Prostate gland (tissue), 2 donors: ENCODE measurements at regions not wholly inside any gene's neighbourhood (a gene's known extent, or its start where the extent isn't known, plus 50 kb on each side); places are given as distances from the start of the nearest gene placed in this dataset.

Source experiments
- DNase-seq: peaks from one replicate; pipeline ENCODE4 v3.0.0-alpha.2; 2019; ENCODE audit warnings: low spot score
- H3K27ac ChIP-seq, 2 donors: fragments of 200-600 bp; sonication (generic); 2 replicates each; pipeline ENCODE4 v1.5.1; 2017 to 2019
- H3K27me3 ChIP-seq: fragments of 200-600 bp; sonication (generic); replicated peaks from 2 replicates; pipeline ENCODE4 v1.5.1; 2019; ENCODE audit not compliant: insufficient read depth
- H3K36me3 ChIP-seq, 2 donors: fragments of 200-600 bp; sonication (generic); 1 replicate in 1 of 2; 2 replicates in 1 of 2; pipeline versions ENCODE4 v1.5.1 to v1.8.1; 2017 to 2019
- H3K4me1 ChIP-seq: fragments of 200-600 bp; sonication (generic); replicated peaks from 2 replicates; pipeline ENCODE4 v1.5.1; 2019
- H3K4me3 ChIP-seq, 2 donors: fragments of 200-600 bp; sonication (generic); 2 replicates each; pipeline ENCODE4 v1.5.1; 2017 to 2019
- H3K9me3 ChIP-seq: fragments of 200-600 bp; sonication (generic); 2 replicates; pipeline ENCODE4 v1.5.1; 2017
- CTCF ChIP-seq, 4 experiments: fragments of 200-600 bp in 2 of 4; fragments of 450-650 bp in 2 of 4; sonication (generic) in 2 of 4; IDR thresholded peaks; 1 replicate in 3 of 4; 2 replicates in 1 of 4; pipeline ENCODE4 v1.5.1; 2016 to 2019; ENCODE audit warnings: antibody characterized with exemption in 4 of 4, mild to moderate bottlenecking in 2 of 4, moderate library complexity in 2 of 4
- POLR2A ChIP-seq: fragments of 450-650 bp; IDR thresholded peaks from one replicate; pipeline ENCODE4 v1.6.1; 2016; ENCODE audit warnings: antibody characterized with exemption, mild to moderate bottlenecking
- POLR2AphosphoS5 ChIP-seq: sonication (generic); formaldehyde crosslinking; IDR thresholded peaks from one replicate; pipeline ENCODE4 v1.6.1; 2017; ENCODE audit warnings: antibody characterized with exemption
- WGBS: methylation state at CpG from one replicate; pipeline ENCODE4 v1.1.5; 2018; 5-methylcytosine and 5-hydroxymethylcytosine counted together
- intact Hi-C: fragments of 100-400 bp; cut with DNase I; formaldehyde crosslinking; loops from one replicate; pipeline ENCODE4 v1.14.2; 2022

- DNase-seq = no peak
- TF ChIP-seq POLR2A = no peak
- no peak for TF ChIP-seq CTCF (IDR thresholded peaks at IDR 0.05)
- TF ChIP-seq POLR2AphosphoS5 = no peak
These were observed 307.8 kb upstream of the CDH11 start for GRCh38 chr16:65429504-65430181.

DNA sequence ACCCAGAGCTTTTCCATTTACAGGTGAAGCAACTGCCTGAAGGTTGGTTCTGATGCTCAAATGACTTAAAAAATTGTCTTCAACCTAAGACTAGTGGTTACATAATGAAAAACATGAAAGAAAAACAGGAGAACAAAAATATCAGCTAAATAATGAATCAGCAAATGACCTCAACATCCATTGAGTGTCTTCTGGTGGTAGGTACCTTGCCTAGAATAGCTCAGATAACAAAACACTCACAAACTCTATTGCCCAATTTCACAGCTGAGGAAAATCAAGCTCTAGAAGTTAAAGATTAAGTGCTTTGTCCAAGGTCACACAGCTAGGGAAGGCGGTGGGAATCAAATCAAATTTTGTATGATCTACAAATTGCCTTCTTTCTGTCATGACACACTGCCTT, 304.6 kb upstream of the CDH11 start:
- Histone ChIP-seq H3K27ac (no peak overlapping the region), H3K9me3 (no peaks in the 10 kb centered on the region), H3K36me3 (no peaks in the 10 kb centered on the region), H3K4me3 (no peak overlapping the region), H3K27me3 (no peaks in the 10 kb centered on the region), H3K4me1 (no peaks in the 10 kb centered on the region)
- intact Hi-C loops = no loop called here
- no peak for DNase-seq
- WGBS = 85% methylated on average over 1 of the region's 1 CpG
- TF ChIP-seq POLR2A (no peak), POLR2AphosphoS5 (no peak), CTCF (IDR thresholded peaks at IDR 0.05) (no peak)

More at GRCh38 chr16:65429504-65430181, 307.8 kb upstream of the CDH11 start:
- WGBS = 70% methylated on average over 10 of the region's 10 CpGs
- intact Hi-C loops = no loop called here
- Histone ChIP-seq H3K4me3 (no peak overlapping the region), H3K4me1 (no peaks in the 10 kb centered on the region), H3K27me3 (no peaks in the 10 kb centered on the region), H3K9me3 (no peaks in the 10 kb centered on the region), H3K36me3 (no peaks in the 10 kb centered on the region), H3K27ac (no peak overlapping the region)

- no peak for DNase-seq
- Histone ChIP-seq H3K27me3 (no peaks in the 10 kb centered on the region), H3K27ac (no peak overlapping the region), H3K36me3 (no peaks in the 10 kb centered on the region), H3K4me3 (no peak overlapping the region), H3K4me1 (no peaks in the 10 kb centered on the region), H3K9me3 (no peaks in the 10 kb centered on the region)
- intact Hi-C loops = no loop called here
- no peak for TF ChIP-seq POLR2A
- 96% methylated on average over 4 of the region's 4 CpGs for WGBS
These were observed 301.1 kb upstream of the CDH11 start for GRCh38 chr16:65422934-65423333.

- H3K36me3 ChIP-seq = no peaks in the 10 kb centered on the region
These were observed 299.7 kb upstream of the CDH11 start for GRCh38 chr16:65421596-65421995.

DNA sequence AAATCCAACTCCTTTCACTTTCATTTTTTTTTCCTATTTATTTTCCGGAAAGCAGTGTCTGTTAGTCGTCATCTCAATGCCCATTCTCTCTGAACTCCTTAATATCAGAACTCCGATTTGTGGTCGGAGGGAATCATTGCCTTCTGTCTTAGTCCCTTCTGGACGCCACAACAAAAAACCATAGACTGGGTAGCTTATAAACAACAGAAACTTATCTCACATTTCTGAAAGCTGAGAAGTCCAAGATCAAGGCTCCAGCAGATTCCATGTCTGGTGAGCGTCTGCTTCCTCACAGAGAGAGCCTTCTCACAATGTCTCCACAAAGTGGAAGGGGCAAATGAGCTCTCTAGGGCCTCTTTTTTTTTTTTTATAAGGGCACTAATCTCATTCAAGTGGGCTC, 296.6 kb upstream of the CDH11 start:
- TF ChIP-seq CTCF (IDR thresholded peaks at IDR 0.05) = no peak
- no peak for TF ChIP-seq POLR2A
- no peak for TF ChIP-seq POLR2AphosphoS5
- H3K4me1 ChIP-seq = no peaks in the 10 kb centered on the region
- intact Hi-C loops = no loop called here
- H3K9me3 ChIP-seq = no peaks in the 10 kb centered on the region
- H3K36me3 ChIP-seq = no peaks in the 10 kb centered on the region
- no peak for DNase-seq
- H3K27ac ChIP-seq = no peak overlapping the region
- no peaks in the 10 kb centered on the region for H3K27me3 ChIP-seq
- H3K4me3 ChIP-seq = no peak overlapping the region
- 88% methylated on average over 6 of the region's 6 CpGs for WGBS

More at GRCh38 chr16:65421596-65421995, 299.7 kb upstream of the CDH11 start:
- H3K9me3 ChIP-seq = no peaks in the 10 kb centered on the region
- intact Hi-C loops = no loop called here
- H3K27me3 ChIP-seq = no peaks in the 10 kb centered on the region
- H3K4me3 ChIP-seq = no peak overlapping the region
- WGBS = 78% methylated on average over 2 of the region's 2 CpGs
- H3K27ac ChIP-seq = no peak overlapping the region
- no peak for TF ChIP-seq CTCF (IDR thresholded peaks at IDR 0.05)
- TF ChIP-seq POLR2AphosphoS5 = no peak
- no peak for TF ChIP-seq POLR2A
- H3K4me1 ChIP-seq = no peaks in the 10 kb centered on the region
- no peak for DNase-seq
